Posterior cingulate gyrus (tissue), 11 donors: ENCODE measurements at regions not wholly inside any gene's neighbourhood (a gene's known extent, or its start where the extent isn't known, plus 50 kb on each side); places are given as distances from the start of the nearest gene placed in this dataset.
"Not testable (repeated sequence)": the region's sequence is repeated elsewhere in the genome, so short reads cannot be mapped to it uniquely, and the experiment has no call there.

ENCODE experiments used
- DNase-seq, 10 donors: peaks; one replicate each; pipeline versions ENCODE4 v3.0.0 to v3.0.0-alpha.2; 2020 to 2021; ENCODE audit warnings: mixed read lengths in 3 of 10
- intact Hi-C: fragments of 100-400 bp; cut with DNase I; formaldehyde crosslinking; loops from one replicate; pipeline ENCODE4 v1.15.1; 2023

GRCh38 chr13:90613076-90613795 is 734.3 kb upstream of the MIR17HG start:
- intact Hi-C loops: no loop called here
- no peak for DNase-seq

- DNase-seq: peak in 1 of 10 donors; percentile 73
- intact Hi-C loops: no loop called here
These were observed 732.3 kb upstream of the MIR17HG start for GRCh38 chr13:90615236-90615635.

- intact Hi-C loops: no loop called here
- DNase-seq: no peak
These were observed 731.7 kb upstream of the MIR17HG start for GRCh38 chr13:90615767-90616166.

GRCh38 chr13:90618133-90618532 is 729.4 kb upstream of the MIR17HG start:
- intact Hi-C loops: no loop called here
- no peak for DNase-seq

- no peak for DNase-seq
- intact Hi-C loops: no loop called here
These were observed 724.9 kb upstream of the MIR17HG start for GRCh38 chr13:90622541-90622940.

GRCh38 chr13:90623318-90624011 is 724.0 kb upstream of the MIR17HG start:
- DNase-seq: no peak
- intact Hi-C loops: no loop called here

GRCh38 chr13:90627813-90628212 is 719.7 kb upstream of the MIR17HG start:
- DNase-seq: no peak
- intact Hi-C loops: no loop called here

- intact Hi-C loops: no loop called here
- no peak for DNase-seq
These were observed 719.0 kb upstream of the MIR17HG start for GRCh38 chr13:90628471-90628870.

- no peak for DNase-seq
- intact Hi-C loops: no loop called here
These were observed 716.8 kb upstream of the MIR17HG start for GRCh38 chr13:90630716-90631115.

- intact Hi-C loops: no loop called here
- no peak for DNase-seq
These were observed 715.3 kb upstream of the MIR17HG start for GRCh38 chr13:90632184-90632583.

- no peak for DNase-seq
These were observed 713.6 kb upstream of the MIR17HG start for GRCh38 chr13:90633849-90634248.

GRCh38 chr13:90640976-90641375 is 706.5 kb upstream of the MIR17HG start:
- intact Hi-C loops: no loop called here
- DNase-seq: no peak

More at GRCh38 chr13:90633849-90634248, 713.6 kb upstream of the MIR17HG start:
- intact Hi-C loops: no loop called here

- DNase-seq: no peak
- intact Hi-C loops: no loop called here
These were observed 705.6 kb upstream of the MIR17HG start for GRCh38 chr13:90641884-90642283.

GRCh38 chr13:90645582-90645981 is 701.9 kb upstream of the MIR17HG start:
- intact Hi-C loops: no loop called here
- no peak for DNase-seq

GRCh38 chr13:90648497-90648896 is 699.0 kb upstream of the MIR17HG start:
- intact Hi-C loops: no loop called here
- DNase-seq: no peak

GRCh38 chr13:90652036-90652435 is 695.5 kb upstream of the MIR17HG start:
- DNase-seq: no peak

GRCh38 chr13:90654970-90655369 is 692.5 kb upstream of the MIR17HG start:
- no peak for DNase-seq
- intact Hi-C loops: no loop called here

More at GRCh38 chr13:90652036-90652435, 695.5 kb upstream of the MIR17HG start:
- intact Hi-C loops: no loop called here

- intact Hi-C loops: not testable (repeated sequence)
- DNase-seq: peak in 1 of 10 donors; percentile 69
These were observed 683.3 kb upstream of the MIR17HG start for GRCh38 chr13:90664200-90664599.

GRCh38 chr13:90673746-90674145 is 673.7 kb upstream of the MIR17HG start:
- DNase-seq: no peak
- intact Hi-C loops: no loop called here

GRCh38 chr13:90675129-90675528 is 672.4 kb upstream of the MIR17HG start:
- DNase-seq: no peak
- intact Hi-C loops: no loop called here

- intact Hi-C loops: no loop called here
- no peak for DNase-seq
These were observed 666.7 kb upstream of the MIR17HG start for GRCh38 chr13:90680826-90681225.

GRCh38 chr13:90683711-90684131 is 663.8 kb upstream of the MIR17HG start:
- DNase-seq: no peak
- intact Hi-C loops: no loop called here
